ENCODE measurements at regions not wholly inside any gene's neighbourhood (a gene's known extent, or its start where the extent isn't known, plus 50 kb on each side); places are given as distances from the start of the nearest gene placed in this dataset.
"Not testable (repeated sequence)": the region's sequence is repeated elsewhere in the genome, so short reads cannot be mapped to it uniquely, and the experiment has no call there.

DNA sequence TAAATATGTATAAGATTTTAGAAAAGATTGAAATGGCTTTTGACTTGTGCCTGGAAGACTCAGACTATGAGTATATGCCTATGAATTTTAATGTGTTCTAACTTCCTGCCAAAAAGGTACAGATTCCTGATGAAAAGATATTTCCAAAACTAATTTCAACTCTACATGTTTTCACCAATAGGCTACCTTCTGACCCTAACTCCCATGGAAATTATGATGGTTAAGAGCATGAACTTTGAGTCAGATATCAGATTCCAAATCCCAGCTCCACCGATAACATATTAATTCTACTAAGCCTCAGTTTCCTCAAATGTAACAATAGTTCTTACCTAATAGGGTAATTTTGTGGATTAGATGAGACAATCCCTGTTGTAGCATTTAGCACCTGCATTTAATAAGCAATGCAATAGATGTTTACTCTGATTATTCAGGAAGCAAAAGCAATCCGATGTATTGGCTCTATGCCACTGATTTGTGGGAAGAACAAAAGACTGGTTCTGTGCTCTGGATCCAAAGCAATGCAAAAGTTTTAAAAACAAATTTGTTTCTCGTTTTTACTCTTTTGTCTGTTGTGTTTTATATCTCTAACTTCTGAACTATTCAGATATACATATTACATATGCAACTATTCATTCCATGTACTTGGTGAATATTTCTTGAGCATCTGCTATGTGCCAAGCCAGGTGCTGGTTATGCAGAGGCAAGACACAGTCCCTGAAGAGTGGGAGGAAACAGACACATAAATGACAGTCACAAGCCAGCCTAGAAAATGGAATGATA, 115.4 kb downstream of the GATA6 start:
- peaks cover 20% of the 10 kb centered on the region for H3K4me1 Mint-ChIP-seq
- H3K27me3 Mint-ChIP-seq, result peaks cover 2% of the 10 kb centered on the region
- H3K4me3 Mint-ChIP-seq, result no peak overlapping the region
- peaks cover 24% of the 10 kb centered on the region for H3K9me3 Mint-ChIP-seq
- ATAC-seq (no peak), DNase-seq (no peak)
- H3K36me3 Mint-ChIP-seq (ENCODE audit: low read depth), result no peaks in the 10 kb centered on the region
- no peak overlapping the region for H3K27ac Mint-ChIP-seq

DNA sequence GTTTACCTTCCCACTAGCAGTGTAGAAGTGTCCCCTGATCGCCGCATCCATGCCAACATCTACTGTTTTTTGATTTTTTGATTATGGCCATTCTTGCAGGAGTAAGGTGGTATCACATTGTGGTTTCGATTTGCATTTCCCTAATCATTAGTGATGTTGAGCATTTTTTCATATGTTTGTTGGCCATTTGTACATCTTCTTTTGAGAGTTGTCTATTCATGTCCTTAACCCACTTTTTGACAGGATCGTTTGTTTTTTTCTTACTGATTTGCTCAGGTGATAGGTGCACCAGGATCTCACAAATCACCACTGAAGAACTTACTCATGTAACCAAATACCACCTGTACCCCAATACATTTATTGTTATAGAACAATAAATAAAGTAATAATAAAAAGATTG, 114.5 kb downstream of the GATA6 start:
- not testable (repeated sequence) for H3K4me3 Mint-ChIP-seq; H3K27me3 Mint-ChIP-seq; DNase-seq; H3K27ac Mint-ChIP-seq; ATAC-seq; H3K36me3 Mint-ChIP-seq (ENCODE audit: low read depth)
- peaks cover 20% of the 10 kb centered on the region for H3K4me1 Mint-ChIP-seq
- peaks cover 20% of the 10 kb centered on the region for H3K9me3 Mint-ChIP-seq

DNA sequence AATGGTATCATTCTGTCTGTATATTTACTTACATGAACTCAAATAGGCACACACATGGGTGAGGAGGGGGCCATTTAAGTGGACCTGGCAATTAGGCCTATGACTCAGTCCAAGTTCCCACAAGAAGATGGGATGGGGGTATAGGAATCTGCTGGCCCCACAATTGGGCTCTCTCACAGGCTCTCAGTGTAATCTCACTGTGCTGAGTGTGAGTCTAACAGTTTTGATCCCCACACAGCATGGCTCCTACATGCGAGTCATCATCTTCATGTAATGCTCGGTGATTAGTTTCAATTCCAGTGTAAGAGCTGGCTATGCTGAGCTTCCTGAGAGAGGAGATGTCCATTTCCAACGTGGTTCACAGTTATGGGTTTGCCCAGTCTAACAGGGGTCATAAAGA, 114.0 kb downstream of the GATA6 start:
- ATAC-seq (no peak), DNase-seq (no peak)
- Mint-ChIP-seq H3K27me3 (peaks cover 2% of the 10 kb centered on the region), H3K4me3 (no peak overlapping the region), H3K27ac (no peak overlapping the region), H3K9me3 (peaks cover 18% of the 10 kb centered on the region), H3K36me3 (ENCODE audit: low read depth) (no peaks in the 10 kb centered on the region), H3K4me1 (peaks cover 20% of the 10 kb centered on the region)

DNA sequence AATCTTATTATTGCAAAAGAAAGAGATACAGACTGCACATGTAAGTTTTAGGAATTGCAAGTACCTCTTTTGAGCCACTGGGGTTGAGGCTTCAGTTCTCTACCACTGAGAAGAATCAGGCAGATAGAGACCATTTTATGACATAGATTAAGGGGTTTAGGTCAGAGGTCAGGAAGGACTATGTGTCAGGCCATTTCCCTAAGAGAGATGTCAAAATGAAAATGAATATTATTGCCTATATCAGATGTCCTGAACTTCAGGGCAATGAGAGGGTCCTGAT, 113.7 kb downstream of the GATA6 start:
- Mint-ChIP-seq H3K27me3 (peaks cover 2% of the 10 kb centered on the region), H3K4me1 (peaks cover 20% of the 10 kb centered on the region), H3K4me3 (no peak overlapping the region), H3K27ac (peak overlapping the region; percentile 72), H3K9me3 (peaks cover 15% of the 10 kb centered on the region), H3K36me3 (ENCODE audit: low read depth) (no peaks in the 10 kb centered on the region)
- ATAC-seq, result no peak
- DNase-seq, result no peak

DNA sequence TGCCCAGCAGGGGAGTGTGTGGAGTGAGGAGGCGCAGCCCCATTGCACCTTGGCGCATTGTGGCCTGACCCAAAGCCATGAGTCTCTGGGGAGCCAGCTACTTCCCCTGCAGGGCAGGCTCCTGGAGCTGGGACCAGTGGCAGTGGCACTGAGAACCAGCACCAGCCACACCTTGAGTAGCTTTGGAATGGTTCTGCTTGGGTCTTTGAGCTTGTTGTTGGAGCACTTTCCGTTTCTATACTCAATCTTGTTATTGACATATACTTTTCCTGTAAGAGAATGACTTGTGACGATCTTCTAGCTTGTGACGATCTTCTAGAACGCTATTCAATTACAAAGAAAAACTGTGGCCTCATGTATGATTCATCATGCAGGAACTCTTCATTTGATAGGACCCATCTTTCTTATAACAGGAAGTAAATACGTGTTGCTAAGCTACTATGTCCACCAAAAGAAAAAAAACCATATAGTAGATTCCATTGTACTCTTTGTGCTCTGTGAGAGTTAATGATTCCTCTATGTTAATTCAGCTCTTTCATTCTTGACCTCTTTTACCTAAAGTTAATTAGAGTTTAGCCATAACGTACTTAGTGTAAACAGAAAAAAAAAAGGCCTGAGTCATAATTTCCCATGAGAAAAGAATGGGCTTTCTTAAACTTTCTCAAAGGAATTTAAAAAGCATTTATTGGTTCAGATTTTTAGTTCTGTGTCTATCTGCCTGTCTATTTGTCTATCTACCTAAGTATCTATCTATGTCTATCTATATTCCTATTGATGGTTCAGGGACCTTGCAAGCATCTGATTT, 113.1 kb downstream of the GATA6 start:
- peak; percentile 72 for ATAC-seq
- peaks cover 2% of the 10 kb centered on the region for H3K27me3 Mint-ChIP-seq
- peaks cover 15% of the 10 kb centered on the region for H3K9me3 Mint-ChIP-seq
- H3K4me1 Mint-ChIP-seq, result peaks cover 20% of the 10 kb centered on the region
- DNase-seq, result no peak
- H3K27ac Mint-ChIP-seq, result peak overlapping the region; percentile 72
- H3K4me3 Mint-ChIP-seq, result no peak overlapping the region
- H3K36me3 Mint-ChIP-seq (ENCODE audit: low read depth), result no peaks in the 10 kb centered on the region

DNA sequence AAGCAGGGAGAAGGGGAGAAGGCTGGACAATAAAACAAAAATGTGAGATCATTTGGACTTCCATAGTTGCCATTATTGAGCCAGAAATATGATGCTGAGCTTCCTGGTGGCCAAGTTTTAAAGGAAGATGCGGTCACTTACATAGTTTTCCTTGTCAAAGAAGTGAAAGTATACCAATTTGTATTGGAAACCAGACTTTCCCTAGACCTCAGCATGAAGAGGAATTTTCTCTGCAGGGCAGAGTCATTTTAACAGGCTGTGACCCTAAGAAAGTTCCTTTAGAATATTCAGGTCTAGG, 111.0 kb downstream of the GATA6 start:
- H3K4me1 Mint-ChIP-seq, result peaks cover 17% of the 10 kb centered on the region
- no peak overlapping the region for H3K27ac Mint-ChIP-seq
- ATAC-seq (no peak), DNase-seq (no peak)
- no peaks in the 10 kb centered on the region for H3K36me3 Mint-ChIP-seq (ENCODE audit: low read depth)
- no peak overlapping the region for H3K4me3 Mint-ChIP-seq
- peaks cover 11% of the 10 kb centered on the region for H3K9me3 Mint-ChIP-seq
- H3K27me3 Mint-ChIP-seq, result peaks cover under 1% of the 10 kb centered on the region

DNA sequence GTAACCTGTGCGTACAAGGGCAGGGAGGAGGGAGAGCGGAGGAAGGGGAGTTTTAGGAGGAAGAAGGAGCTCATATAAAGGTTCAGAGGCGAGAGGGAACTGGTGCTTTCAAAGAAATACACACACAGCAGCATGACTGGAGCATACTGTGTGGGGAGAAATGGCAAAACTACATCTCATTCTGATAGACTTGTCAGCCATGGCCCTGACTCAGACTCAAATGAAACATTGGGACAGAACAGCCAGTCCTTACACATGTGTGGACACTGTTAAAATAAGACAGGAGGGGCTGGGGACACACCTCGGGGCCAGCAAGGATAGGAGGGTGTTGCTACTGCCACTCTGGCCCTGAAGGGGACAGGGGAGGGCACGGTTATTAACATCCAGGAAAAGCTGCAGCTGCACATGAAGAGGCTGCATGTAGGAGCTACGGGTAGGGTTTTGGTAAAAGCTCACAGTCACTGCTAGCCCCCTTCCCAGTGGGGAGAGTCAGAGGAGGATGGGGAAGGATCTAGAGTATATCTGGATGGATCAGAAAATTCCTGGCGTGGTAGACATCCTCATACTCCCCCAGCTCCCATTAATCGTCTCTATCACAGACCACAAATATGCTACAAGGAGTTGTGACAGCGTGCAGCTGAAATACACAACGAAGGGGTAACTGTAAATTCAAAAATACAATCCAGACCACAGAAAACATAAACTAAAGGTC, 110.5 kb downstream of the GATA6 start:
- no peak overlapping the region for H3K27ac Mint-ChIP-seq
- no peaks in the 10 kb centered on the region for H3K36me3 Mint-ChIP-seq (ENCODE audit: low read depth)

DNA sequence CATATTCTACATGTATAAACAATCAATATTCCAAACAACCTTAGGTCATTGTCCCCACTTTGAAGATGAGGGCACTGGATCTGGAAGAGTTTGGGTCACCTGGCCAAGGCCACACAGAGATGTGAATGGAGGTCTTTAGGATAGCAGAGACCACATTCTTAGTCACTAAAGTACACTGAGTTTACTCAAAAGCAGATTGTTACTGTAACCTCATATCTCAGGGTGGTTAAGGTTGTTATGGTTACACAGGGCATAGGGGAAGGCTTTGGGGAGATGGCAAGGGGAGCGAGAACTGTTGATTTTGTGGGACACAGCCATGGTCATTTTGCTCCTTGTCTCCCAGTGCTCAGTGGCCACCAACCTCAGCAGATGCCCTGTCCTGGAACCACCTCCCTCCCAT, 109.4 kb downstream of the GATA6 start:
- H3K36me3 Mint-ChIP-seq (ENCODE audit: low read depth), result no peaks in the 10 kb centered on the region
- H3K4me1 Mint-ChIP-seq, result peaks cover 17% of the 10 kb centered on the region
- DNase-seq (no peak), ATAC-seq (no peak)
- no peak overlapping the region for H3K27ac Mint-ChIP-seq
- peaks cover 8% of the 10 kb centered on the region for H3K9me3 Mint-ChIP-seq
- H3K4me3 Mint-ChIP-seq, result no peak overlapping the region
- H3K27me3 Mint-ChIP-seq, result no peaks in the 10 kb centered on the region

More for the DNA sequence above, 110.5 kb downstream of the GATA6 start:
- Mint-ChIP-seq H3K4me1 (peaks cover 17% of the 10 kb centered on the region), H3K4me3 (no peak overlapping the region), H3K27me3 (no peaks in the 10 kb centered on the region), H3K9me3 (peaks cover 9% of the 10 kb centered on the region)
- DNase-seq (no peak), ATAC-seq (no peak)

DNA sequence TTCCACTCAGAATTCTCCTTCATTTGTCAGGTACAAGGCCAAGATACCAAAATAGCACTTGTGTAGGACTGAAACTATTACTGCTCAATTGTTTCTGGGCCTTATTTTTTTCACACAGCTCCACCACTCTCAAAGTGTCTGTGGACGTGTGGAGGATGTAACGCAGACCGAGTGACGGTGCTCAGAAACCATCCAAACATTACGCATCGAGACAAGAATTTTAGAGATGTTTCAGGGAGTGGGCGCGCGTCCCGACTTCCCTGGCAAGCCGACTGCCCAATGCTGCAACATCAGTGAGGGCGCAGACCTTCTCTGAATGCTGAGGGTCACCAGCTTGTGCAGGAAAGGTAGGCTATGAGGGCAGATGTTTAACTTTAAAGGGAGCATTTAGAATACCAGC, 108.4 kb downstream of the GATA6 start:
- DNase-seq (no peak), ATAC-seq (no peak)
- Mint-ChIP-seq H3K27me3 (no peaks in the 10 kb centered on the region), H3K4me1 (peaks cover 11% of the 10 kb centered on the region), H3K9me3 (peaks cover 4% of the 10 kb centered on the region), H3K4me3 (no peak overlapping the region), H3K36me3 (ENCODE audit: low read depth) (no peaks in the 10 kb centered on the region), H3K27ac (no peak overlapping the region)

DNA sequence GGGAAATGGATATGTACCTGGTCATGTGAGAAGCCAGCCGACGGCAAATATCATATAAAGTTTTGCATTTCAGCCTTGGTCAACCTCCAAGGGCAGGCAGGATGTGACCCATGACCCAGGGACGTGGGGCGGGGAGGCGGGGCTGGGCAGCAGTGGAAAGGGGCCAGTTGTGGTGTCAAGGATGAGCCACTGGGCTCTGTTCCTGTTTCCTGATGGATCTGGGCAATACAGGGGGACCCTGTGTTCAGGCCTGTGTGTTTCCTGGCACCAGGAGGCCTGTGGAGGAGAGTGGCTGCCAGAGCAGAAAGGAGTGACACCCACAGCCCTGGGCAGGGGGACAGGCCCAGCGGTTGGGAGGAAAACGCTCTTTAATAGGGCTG, 106.9 kb downstream of the GATA6 start:
- no peak for ATAC-seq
- Mint-ChIP-seq H3K4me3 (no peak overlapping the region), H3K27ac (no peak overlapping the region), H3K4me1 (peaks cover 2% of the 10 kb centered on the region), H3K27me3 (no peaks in the 10 kb centered on the region), H3K36me3 (ENCODE audit: low read depth) (no peaks in the 10 kb centered on the region), H3K9me3 (peaks cover under 1% of the 10 kb centered on the region)
- DNase-seq, result no peak

DNA sequence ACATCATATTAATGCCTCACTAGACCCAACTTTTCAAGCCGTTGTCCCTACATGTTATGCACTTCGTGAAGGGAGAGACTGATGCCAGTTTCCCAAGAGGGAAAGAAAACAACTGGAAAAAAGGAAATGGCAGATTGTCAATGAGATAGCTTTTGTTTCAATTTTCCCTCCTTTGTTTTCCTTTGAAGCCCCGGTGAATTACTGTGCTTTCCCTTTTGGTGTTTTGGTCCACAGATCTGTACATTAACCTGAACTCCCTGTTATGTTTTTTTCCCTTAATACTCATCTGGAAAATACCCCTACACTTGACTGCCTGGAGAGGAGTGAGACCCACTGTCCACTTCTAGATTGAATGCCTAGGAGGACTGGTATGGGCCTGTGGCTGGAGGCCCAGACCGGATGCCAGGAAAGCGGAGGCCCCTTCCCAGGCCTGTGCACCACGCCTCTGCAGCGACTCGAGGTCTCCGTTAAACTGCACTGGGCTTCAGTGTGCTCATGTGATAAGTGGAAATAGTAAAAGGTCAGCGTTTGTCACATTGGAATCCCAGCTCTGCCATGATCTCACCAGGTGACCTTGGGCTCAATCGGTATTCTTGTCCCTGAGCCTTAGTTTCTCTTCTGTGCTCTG, 106.4 kb downstream of the GATA6 start:
- Mint-ChIP-seq H3K4me1 (peaks cover 2% of the 10 kb centered on the region), H3K9me3 (no peaks in the 10 kb centered on the region), H3K27ac (no peak overlapping the region), H3K36me3 (ENCODE audit: low read depth) (no peaks in the 10 kb centered on the region), H3K4me3 (no peak overlapping the region), H3K27me3 (no peaks in the 10 kb centered on the region)
- ATAC-seq, result no peak
- no peak for DNase-seq

DNA sequence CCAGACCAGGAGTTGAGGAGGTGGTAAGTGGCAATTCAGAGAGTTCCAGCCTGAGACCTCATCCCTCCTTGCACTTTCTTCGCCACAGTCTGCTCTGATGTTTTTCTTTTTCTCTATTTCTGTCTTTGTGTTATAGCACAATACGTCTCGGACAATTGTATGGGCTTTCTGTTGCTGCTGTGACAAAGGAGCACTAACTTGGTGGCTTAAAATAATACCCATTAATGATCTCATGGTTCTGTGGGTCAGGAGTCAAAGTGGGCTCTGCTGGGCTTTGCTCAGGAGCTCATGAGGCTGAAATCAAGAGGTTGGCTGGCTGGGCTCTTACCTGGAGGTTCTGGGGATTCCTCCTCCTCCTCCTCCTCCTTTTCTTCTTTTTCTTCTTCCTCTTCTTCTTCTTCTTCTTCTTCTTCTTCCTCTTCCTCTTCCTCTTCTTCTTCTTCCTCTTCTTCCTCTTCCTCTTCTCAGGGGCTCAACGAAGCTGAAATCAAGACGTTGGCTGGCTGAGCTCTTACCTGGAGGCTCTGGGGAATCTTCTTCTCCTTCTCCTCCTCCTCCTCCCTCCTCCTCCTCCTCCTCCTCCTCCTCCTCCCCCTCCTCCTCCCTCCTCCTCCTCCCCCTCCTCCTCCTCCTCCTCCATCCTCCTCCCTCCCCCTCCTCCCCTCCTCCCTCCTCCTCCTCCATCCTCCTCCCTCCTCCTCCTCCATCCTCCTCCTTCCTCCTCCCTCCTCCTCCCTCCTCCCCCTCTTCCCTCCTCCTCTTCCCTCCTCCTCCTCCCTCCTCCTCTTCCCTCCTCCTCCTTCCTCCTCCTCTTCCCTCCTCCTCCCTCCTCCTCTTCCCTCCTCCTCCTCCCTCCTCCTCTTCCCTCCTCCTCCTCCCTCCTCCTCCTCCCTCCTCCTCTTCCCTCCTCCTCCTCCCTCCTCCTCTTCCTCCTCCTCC, 104.0 kb downstream of the GATA6 start:
- Mint-ChIP-seq H3K27me3 (no peaks in the 10 kb centered on the region), H3K4me3 (no peak overlapping the region), H3K4me1 (peaks cover 2% of the 10 kb centered on the region), H3K27ac (no peak overlapping the region), H3K9me3 (no peaks in the 10 kb centered on the region), H3K36me3 (ENCODE audit: low read depth) (no peaks in the 10 kb centered on the region)
- ATAC-seq (no peak), DNase-seq (no peak)

DNA sequence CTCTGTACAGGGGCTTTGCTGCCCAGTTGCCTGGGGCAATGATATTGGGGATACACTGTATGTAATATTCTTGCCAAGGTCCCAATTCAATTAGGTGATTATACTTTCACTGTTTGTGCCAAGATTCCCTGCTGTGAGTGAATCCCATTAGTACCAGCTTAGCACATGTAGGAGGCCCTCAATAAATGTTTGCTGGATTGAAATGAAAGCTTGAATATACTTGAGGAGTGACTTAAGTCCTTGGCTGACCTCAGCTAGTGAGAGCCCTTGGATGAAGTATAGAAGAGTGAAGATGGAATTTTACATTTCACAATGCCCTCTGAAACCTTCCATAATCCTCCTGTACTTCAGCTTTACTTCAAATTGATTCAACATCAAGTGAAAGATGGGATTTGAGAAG, 102.9 kb downstream of the GATA6 start:
- Mint-ChIP-seq H3K36me3 (ENCODE audit: low read depth) (no peaks in the 10 kb centered on the region), H3K4me3 (no peak overlapping the region), H3K4me1 (peaks cover 2% of the 10 kb centered on the region), H3K27ac (no peak overlapping the region), H3K27me3 (no peaks in the 10 kb centered on the region), H3K9me3 (no peaks in the 10 kb centered on the region)
- ATAC-seq (no peak), DNase-seq (no peak)

DNA sequence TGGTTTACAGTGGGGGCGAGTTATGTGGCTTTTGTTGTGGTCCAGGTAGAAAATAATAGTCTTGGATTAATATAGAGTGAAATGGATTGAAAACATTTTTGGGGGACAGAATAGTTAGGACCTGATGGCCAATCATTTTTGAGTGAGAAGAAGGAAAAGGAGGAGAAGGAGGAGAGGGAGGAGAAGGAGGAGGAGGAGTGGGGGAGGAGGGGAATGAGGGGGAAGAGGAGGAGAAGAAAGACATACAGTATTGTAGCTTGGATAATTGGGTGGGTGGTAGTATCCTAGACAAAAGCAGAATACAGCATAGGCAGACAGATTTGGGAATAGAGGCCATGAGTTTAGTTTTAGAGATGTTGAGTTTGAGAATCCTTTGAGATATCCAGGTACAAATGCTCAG, 101.6 kb downstream of the GATA6 start:
- no peak for ATAC-seq
- no peaks in the 10 kb centered on the region for H3K4me1 Mint-ChIP-seq
- no peak overlapping the region for H3K4me3 Mint-ChIP-seq
- no peak for DNase-seq
- no peaks in the 10 kb centered on the region for H3K27me3 Mint-ChIP-seq
- no peaks in the 10 kb centered on the region for H3K9me3 Mint-ChIP-seq
- no peaks in the 10 kb centered on the region for H3K36me3 Mint-ChIP-seq (ENCODE audit: low read depth)
- no peak overlapping the region for H3K27ac Mint-ChIP-seq

Data from activated naive CD8-positive, alpha-beta T cell treated with anti-CD3 and anti-CD28 coated beads, Interleukin-2, amount 50 U/mL, for 24 hours (primary cell).